GM12878 (cell line): ENCODE measurements at regions not wholly inside any gene's neighbourhood (a gene's known extent, or its start where the extent isn't known, plus 50 kb on each side); places are given as distances from the start of the nearest gene placed in this dataset.

Source experiments
- EGR1 ChIP-seq, 2 experiments: IDR thresholded peaks; 1 replicate in 1 of 2; 2 replicates in 1 of 2; pipeline ENCODE4 v1.6.1; 2011 to 2012; ENCODE audit warnings: low read depth in 2 of 2, low read length in 2 of 2, borderline replicate concordance in 1 of 2, mild to moderate bottlenecking in 1 of 2, moderate library complexity in 1 of 2
- GABPA ChIP-seq: IDR thresholded peaks from 2 replicates; pipeline ENCODE4 v1.6.1; 2014; ENCODE audit warnings: antibody characterized with exemption, low read depth, mild to moderate bottlenecking, inconsistent platforms
- POLR2A ChIP-seq: IDR thresholded peaks from 2 replicates; pipeline ENCODE4 v1.6.1; 2011; ENCODE audit warnings: low read depth, mild to moderate bottlenecking, low read length
- POLR2AphosphoS5 ChIP-seq: IDR thresholded peaks from 2 replicates; pipeline ENCODE4 v1.6.1; 2011; ENCODE audit warnings: mild to moderate bottlenecking, low read length, inconsistent platforms
- RBBP5 ChIP-seq: fragments of 200-600 bp; sonication (generic); conservative IDR thresholded peaks from 2 replicates; pipeline ENCODE4 v1.6.1; 2016
- TF ChIP-seq, protein P1 (sequence below), 3 experiments: IDR thresholded peaks in 2 of 3; conservative IDR thresholded peaks in 1 of 3; 2 replicates each; pipeline ENCODE4 v1.5.1; 2011; ENCODE audit warnings: low read depth in 3 of 3, low read length in 3 of 3, mild to moderate bottlenecking in 3 of 3, control low read depth in 2 of 3, moderate library complexity in 2 of 3, inconsistent platforms in 1 of 3, mixed read lengths in 1 of 3; ENCODE audit not compliant: control insufficient read depth in 2 of 3, insufficient read depth in 1 of 3; ENCODE audit errors: extremely low read depth in 1 of 3

DNA sequence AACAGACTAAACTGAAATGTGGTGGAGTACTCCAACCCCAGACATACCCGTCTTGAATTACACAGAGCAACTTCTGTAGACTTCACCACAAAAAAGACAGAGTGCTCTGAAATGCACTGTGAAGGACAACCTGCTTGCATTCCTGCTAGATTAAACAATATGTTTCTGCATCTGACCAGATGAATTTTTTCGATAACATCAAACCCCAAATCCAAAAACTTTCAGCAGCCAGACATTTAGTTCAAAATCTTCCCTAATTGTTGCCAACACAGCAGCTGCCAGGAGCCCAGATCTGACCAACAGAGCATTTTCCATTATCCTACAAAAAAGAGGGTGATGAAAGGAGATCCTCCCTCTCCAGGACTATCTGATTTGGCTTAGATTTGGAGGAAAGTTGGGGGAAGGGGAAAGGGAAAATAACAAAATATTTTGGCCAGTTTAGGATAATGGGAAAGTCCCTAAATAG, 356.5 kb downstream of the PDGFC start:
- no peak for TF ChIP-seq EGR1 (IDR thresholded peaks at IDR 0.05; ENCODE audit: borderline replicate concordance in 1 of 2, low read depth in 2 of 2, low read length in 2 of 2)
- TF ChIP-seq GABPA, result no peak
- no peak for TF ChIP-seq RBBP5
- TF ChIP-seq, protein P1, sequence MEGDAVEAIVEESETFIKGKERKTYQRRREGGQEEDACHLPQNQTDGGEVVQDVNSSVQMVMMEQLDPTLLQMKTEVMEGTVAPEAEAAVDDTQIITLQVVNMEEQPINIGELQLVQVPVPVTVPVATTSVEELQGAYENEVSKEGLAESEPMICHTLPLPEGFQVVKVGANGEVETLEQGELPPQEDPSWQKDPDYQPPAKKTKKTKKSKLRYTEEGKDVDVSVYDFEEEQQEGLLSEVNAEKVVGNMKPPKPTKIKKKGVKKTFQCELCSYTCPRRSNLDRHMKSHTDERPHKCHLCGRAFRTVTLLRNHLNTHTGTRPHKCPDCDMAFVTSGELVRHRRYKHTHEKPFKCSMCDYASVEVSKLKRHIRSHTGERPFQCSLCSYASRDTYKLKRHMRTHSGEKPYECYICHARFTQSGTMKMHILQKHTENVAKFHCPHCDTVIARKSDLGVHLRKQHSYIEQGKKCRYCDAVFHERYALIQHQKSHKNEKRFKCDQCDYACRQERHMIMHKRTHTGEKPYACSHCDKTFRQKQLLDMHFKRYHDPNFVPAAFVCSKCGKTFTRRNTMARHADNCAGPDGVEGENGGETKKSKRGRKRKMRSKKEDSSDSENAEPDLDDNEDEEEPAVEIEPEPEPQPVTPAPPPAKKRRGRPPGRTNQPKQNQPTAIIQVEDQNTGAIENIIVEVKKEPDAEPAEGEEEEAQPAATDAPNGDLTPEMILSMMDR (IDR thresholded peaks at IDR 0.05 in 2 of 3, conservative IDR thresholded peaks at IDR 0.05 in 1 of 3; ENCODE audit: control insufficient read depth in 2 of 3, extremely low read depth in 1 of 3, insufficient read depth in 1 of 3, low read depth in 3 of 3, low read length in 3 of 3), result no peak
- no peak for TF ChIP-seq POLR2A
- no peak for TF ChIP-seq POLR2AphosphoS5
